CD14-positive monocyte (primary cell): ENCODE measurements at regions not wholly inside any gene's neighbourhood (a gene's known extent, or its start where the extent isn't known, plus 50 kb on each side); places are given as distances from the start of the nearest gene placed in this dataset.

Experiments used
- DNase-seq, 3 donors: peaks; one replicate each; pipeline ENCODE4 v3.0.0-alpha.2; 2011 to 2022
- H2AFZ ChIP-seq: 2 replicates; pipeline ENCODE4 v1.6.0; 2012; ENCODE audit warnings: mild to moderate bottlenecking, low read depth, low read length, inconsistent platforms; ENCODE audit not compliant: insufficient read depth, poor library complexity, severe bottlenecking
- H3K27ac ChIP-seq, 2 donors: 1 replicate in 1 of 2; 2 replicates in 1 of 2; pipeline ENCODE4 v1.5.1; 2012 to 2013; ENCODE audit warnings: low read length in 2 of 2, control low read depth in 1 of 2, inconsistent platforms in 1 of 2, low read depth in 1 of 2, mild to moderate bottlenecking in 1 of 2
- H3K27me3 ChIP-seq, 2 donors: one replicate each; pipeline versions ENCODE4 v1.6.0 to v1.6.1; 2011 to 2013; ENCODE audit warnings: low read length in 2 of 2; ENCODE audit not compliant: control insufficient read depth in 2 of 2, insufficient read depth in 2 of 2
- H3K36me3 ChIP-seq, 2 donors: replicated peaks in 1 of 2; 1 replicate in 1 of 2; 2 replicates in 1 of 2; pipeline versions ENCODE4 v1.5.1 to v1.6.1; 2012 to 2013; ENCODE audit warnings: low read length in 2 of 2, control low read depth in 1 of 2, inconsistent platforms in 1 of 2, mild to moderate bottlenecking in 1 of 2; ENCODE audit not compliant: insufficient read depth in 2 of 2, control insufficient read depth in 1 of 2
- H3K4me1 ChIP-seq, 2 donors: 1 replicate in 1 of 2; 2 replicates in 1 of 2; pipeline versions ENCODE4 v1.5.1 to v1.6.1; 2012 to 2013; ENCODE audit warnings: low read length in 2 of 2, control low read depth in 1 of 2, inconsistent platforms in 1 of 2, mild to moderate bottlenecking in 1 of 2, moderate library complexity in 1 of 2; ENCODE audit not compliant: insufficient read depth in 2 of 2, control insufficient read depth in 1 of 2
- H3K4me2 ChIP-seq: replicated peaks from 2 replicates; pipeline ENCODE3; 2012; ENCODE audit warnings: low read length, moderate library complexity, mild to moderate bottlenecking; ENCODE audit not compliant: poor library complexity, severe bottlenecking; ENCODE audit errors: extremely low read depth
- H3K4me3 ChIP-seq, 3 experiments: fragments of 200-600 bp in 1 of 3; sonication (generic) in 1 of 3; replicated peaks in 1 of 3; 1 replicate in 2 of 3; 2 replicates in 1 of 3; pipeline ENCODE4 v1.5.1; 2011 to 2013; ENCODE audit warnings: low read length in 3 of 3, mild to moderate bottlenecking in 3 of 3, control low read depth in 2 of 3, low read depth in 2 of 3, inconsistent platforms in 1 of 3, moderate library complexity in 1 of 3
- H3K79me2 ChIP-seq: 2 replicates; pipeline ENCODE4 v1.6.0; 2012; ENCODE audit warnings: mild to moderate bottlenecking, control low read depth, inconsistent platforms, low read length, moderate library complexity; ENCODE audit not compliant: insufficient read depth
- H3K9ac ChIP-seq: 2 replicates; pipeline ENCODE4 v1.6.0; 2017; ENCODE audit warnings: low read length, mild to moderate bottlenecking; ENCODE audit not compliant: insufficient read depth, poor library complexity, severe bottlenecking
- H3K9me3 ChIP-seq, 2 donors: replicated peaks in 1 of 2; 1 replicate in 1 of 2; 2 replicates in 1 of 2; pipeline versions ENCODE4 v1.5.1 to v1.6.1; 2012 to 2013; ENCODE audit warnings: low read length in 2 of 2, control low read depth in 1 of 2; ENCODE audit not compliant: control insufficient read depth in 1 of 2, insufficient read depth in 1 of 2
- H4K20me1 ChIP-seq: 2 replicates; pipeline ENCODE4 v1.6.0; 2012; ENCODE audit warnings: mild to moderate bottlenecking, low read length, control low read depth, moderate library complexity; ENCODE audit not compliant: insufficient read depth
- H3K27ac Mint-ChIP-seq, 7 donors: one replicate each; pipeline ENCODE4 v1.8.0; 2020; ENCODE audit warnings: mild to moderate bottlenecking in 7 of 7, mixed read lengths in 7 of 7, moderate library complexity in 6 of 7, inconsistent platforms in 2 of 7
- H3K27me3 Mint-ChIP-seq, 3 donors: one replicate each; pipeline ENCODE4 v1.8.0; 2021 to 2022; ENCODE audit warnings: low read depth in 3 of 3, mild to moderate bottlenecking in 3 of 3, mixed read lengths in 3 of 3, moderate library complexity in 3 of 3, inconsistent platforms in 1 of 3
- H3K36me3 Mint-ChIP-seq, 2 donors: one replicate each; pipeline ENCODE4 v1.8.0; 2020; ENCODE audit warnings: mixed read lengths in 2 of 2, inconsistent platforms in 1 of 2, mild to moderate bottlenecking in 1 of 2
- H3K4me1 Mint-ChIP-seq: one replicate; pipeline ENCODE4 v1.8.0; 2020; ENCODE audit warnings: mild to moderate bottlenecking, mixed read lengths
- H3K4me3 Mint-ChIP-seq, 2 donors: one replicate each; pipeline ENCODE4 v1.8.0; 2020; ENCODE audit warnings: mild to moderate bottlenecking in 2 of 2, mixed read lengths in 2 of 2, moderate library complexity in 1 of 2
- H3K9me3 Mint-ChIP-seq, 7 donors: one replicate each; pipeline ENCODE4 v1.8.0; 2020 to 2022; ENCODE audit warnings: mixed read lengths in 7 of 7, mild to moderate bottlenecking in 6 of 7, moderate library complexity in 6 of 7, inconsistent platforms in 2 of 7
- CTCF ChIP-seq: fragments of 200-600 bp; IDR thresholded peaks from one replicate; pipeline ENCODE4 v1.8.0; 2022; ENCODE audit warnings: antibody characterized with exemption, mild to moderate bottlenecking
- WGBS: methylation state at CpG from one replicate; pipeline ENCODE4 v1.1.5; 2013; ENCODE audit warnings: missing lambda C conversion rate; ENCODE audit not compliant: insufficient coverage; 5-methylcytosine and 5-hydroxymethylcytosine counted together
- intact Hi-C, 2 donors: fragments of 100-400 bp; cut with micrococcal nuclease; formaldehyde crosslinking; loops; one replicate each; pipeline versions ENCODE4 v1.15.0 to v1.15.1; 2023

GRCh38 chr5:155773680-155774079, 553.3 kb upstream of the SGCD start:
- Histone ChIP-seq H3K79me2 (no peaks in the 10 kb centered on the region), H3K27ac (no peak overlapping the region), H3K4me2 (no peak overlapping the region), H3K9ac (no peak overlapping the region), H2AFZ (no peak overlapping the region), H3K4me3 (no peak overlapping the region), H4K20me1 (no peaks in the 10 kb centered on the region), H3K36me3 (no peaks in the 10 kb centered on the region), H3K27me3 (no peaks in the 10 kb centered on the region), H3K4me1 (no peaks in the 10 kb centered on the region), H3K9me3 (peaks cover 0 to 4% of the 10 kb centered on the region in 2 donors)
- DNase-seq = no peak
- Mint-ChIP-seq H3K9me3 (peaks cover 0 to 6% (median 2%) of the 10 kb centered on the region in 7 donors), H3K27ac (no peak overlapping the region), H3K4me1 (no peaks in the 10 kb centered on the region), H3K27me3 (peaks cover 0 to 2% (median 0%) of the 10 kb centered on the region in 3 donors), H3K4me3 (no peak overlapping the region), H3K36me3 (no peaks in the 10 kb centered on the region)
- intact Hi-C loops = no loop called here
- no peak for TF ChIP-seq CTCF
- no CpG with 5 or more reads among the region's 2 CpGs for WGBS

GRCh38 chr5:155780260-155780659, 546.7 kb upstream of the SGCD start:
- no peak for TF ChIP-seq CTCF
- no peaks in the 10 kb centered on the region for H3K27me3 ChIP-seq

More at GRCh38 chr5:155780260-155780659, 546.7 kb upstream of the SGCD start:
- H3K27ac ChIP-seq = no peak overlapping the region
- H3K27ac Mint-ChIP-seq = no peak overlapping the region
- H3K4me1 Mint-ChIP-seq = no peaks in the 10 kb centered on the region
- no peak overlapping the region for H3K4me3 ChIP-seq
- H3K9me3 Mint-ChIP-seq = peaks cover 0 to 6% (median 2%) of the 10 kb centered on the region in 7 donors
- H3K36me3 ChIP-seq = no peaks in the 10 kb centered on the region
- intact Hi-C loops = no loop called here
- no peak overlapping the region for H3K4me2 ChIP-seq
- no peaks in the 10 kb centered on the region for H3K36me3 Mint-ChIP-seq
- H3K9ac ChIP-seq = no peak overlapping the region
- no peaks in the 10 kb centered on the region for H3K27me3 Mint-ChIP-seq
- H3K79me2 ChIP-seq = no peaks in the 10 kb centered on the region
- H3K4me3 Mint-ChIP-seq = no peak overlapping the region
- peaks cover 0 to 4% of the 10 kb centered on the region in 2 donors for H3K9me3 ChIP-seq
- no peaks in the 10 kb centered on the region for H3K4me1 ChIP-seq
- no peak overlapping the region for H2AFZ ChIP-seq
- H4K20me1 ChIP-seq = no peaks in the 10 kb centered on the region
- 100% methylated on average over 1 of the region's 3 CpGs for WGBS
- no peak for DNase-seq
